Spleen (tissue), 11 donors: ENCODE measurements at regions not wholly inside any gene's neighbourhood (a gene's known extent, or its start where the extent isn't known, plus 50 kb on each side); places are given as distances from the start of the nearest gene placed in this dataset.

Experiments used
- DNase-seq: peaks from one replicate; pipeline ENCODE4 v3.0.0-alpha.2; 2020
- H3K27ac ChIP-seq, 8 donors: fragments of 200-600 bp; sonication (generic) in 7 of 8; 1 replicate in 4 of 8; 2 replicates in 4 of 8; pipeline versions ENCODE4 v1.5.0 to v1.8.0; 2016 to 2021; ENCODE audit warnings: inconsistent platforms in 4 of 8, mild to moderate bottlenecking in 4 of 8, moderate library complexity in 1 of 8
- H3K27me3 ChIP-seq, 7 donors: fragments of 200-600 bp; sonication (generic) in 6 of 7; replicated peaks in 1 of 7; 1 replicate in 4 of 7; 2 replicates in 3 of 7; pipeline versions ENCODE4 v1.5.0 to v1.8.0; 2016 to 2021; ENCODE audit warnings: inconsistent platforms in 3 of 7, mild to moderate bottlenecking in 1 of 7
- H3K36me3 ChIP-seq, 6 donors: fragments of 200-600 bp; sonication (generic) in 5 of 6; 1 replicate in 4 of 6; 2 replicates in 2 of 6; pipeline versions ENCODE4 v1.5.0 to v1.8.0; 2016 to 2021; ENCODE audit warnings: inconsistent platforms in 2 of 6
- H3K4me1 ChIP-seq, 6 donors: fragments of 200-600 bp; sonication (generic) in 5 of 6; 1 replicate in 3 of 6; 2 replicates in 3 of 6; pipeline versions ENCODE4 v1.5.0 to v1.8.0; 2016 to 2021; ENCODE audit warnings: inconsistent platforms in 3 of 6
- H3K4me3 ChIP-seq, 8 donors: fragments of 200-600 bp; sonication (generic) in 7 of 8; 1 replicate in 4 of 8; 2 replicates in 4 of 8; pipeline versions ENCODE4 v1.5.0 to v1.8.0; 2016 to 2021; ENCODE audit warnings: inconsistent platforms in 4 of 8, mild to moderate bottlenecking in 4 of 8, moderate library complexity in 2 of 8
- H3K9me3 ChIP-seq, 8 donors: fragments of 200-600 bp; sonication (generic) in 7 of 8; 1 replicate in 4 of 8; 2 replicates in 4 of 8; pipeline versions ENCODE4 v1.5.0 to v1.8.0; 2016 to 2021; ENCODE audit warnings: inconsistent platforms in 4 of 8
- POLR2A ChIP-seq, 3 donors: fragments of 450-650 bp; IDR thresholded peaks; one replicate each; pipeline ENCODE4 v1.5.1; 2017; ENCODE audit warnings: antibody characterized with exemption in 3 of 3, mild to moderate bottlenecking in 1 of 3
- POLR2AphosphoS5 ChIP-seq, 3 donors: sonication (generic); formaldehyde crosslinking; IDR thresholded peaks; one replicate each; pipeline ENCODE4 v1.5.1; 2017; ENCODE audit warnings: antibody characterized with exemption in 3 of 3
- WGBS, 5 donors: extraction: QIAGEN DNeasy Blood & Tissue Kit in 3 of 5; methylation state at CpG; one replicate each; pipeline versions ENCODE4 v1.1.5 to v1.1.7; 2013 to 2018; 5-methylcytosine and 5-hydroxymethylcytosine counted together
- intact Hi-C: fragments of 100-400 bp; cut with DNase I; formaldehyde crosslinking; loops from one replicate; pipeline ENCODE4 v1.15.0; 2023; ENCODE audit warnings: low total_unique reads
- TF ChIP-seq, protein P1 (sequence below), 11 experiments: fragments of 200-600 bp in 7 of 11; fragments of 450-650 bp in 4 of 11; sonication (generic) in 4 of 11; IDR thresholded peaks in 8 of 11; conservative IDR thresholded peaks in 3 of 11; 1 replicate in 7 of 11; 2 replicates in 4 of 11; pipeline versions ENCODE4 v1.4.0 to v1.8.0; 2016 to 2021; ENCODE audit warnings: antibody characterized with exemption in 11 of 11, inconsistent platforms in 4 of 11, mild to moderate bottlenecking in 1 of 11
- donor health status: healthy with polysubstance abuse.
- donor health status: DM: no; HTN: no; CAD: no; lungs with moderate emphysema.
- donor health status: DM: no; HTN: no; CAD: no.
- donor health status: Bipolar disorder and iron deficiency.
- donor health status: healthy.
- donor health status: DM: no; HTN: no; CAD: no.
- donor health status: DM: yes; HTN: yes; CAD: no.

DNA sequence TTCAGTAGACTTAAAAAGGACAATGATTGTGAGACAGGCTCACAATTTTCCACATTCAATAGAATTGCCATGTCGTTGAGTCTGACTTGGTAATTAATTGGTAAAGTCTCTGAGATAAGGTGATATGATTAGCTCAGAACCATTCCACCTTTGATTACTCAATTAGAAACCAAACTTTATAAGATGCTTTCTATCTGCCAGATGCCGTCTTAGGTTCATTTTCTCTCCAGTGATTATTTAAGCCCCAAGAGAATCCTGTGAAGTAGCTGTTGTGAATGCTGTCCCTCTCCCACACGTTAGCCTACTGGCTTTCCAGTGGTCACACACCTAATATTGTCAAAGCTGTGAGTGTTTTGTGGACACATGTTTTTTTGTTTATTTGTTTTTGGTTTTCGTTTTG is 528.9 kb upstream of the ZNF462 start:
- no peak for DNase-seq
- Histone ChIP-seq H3K27ac (no peak overlapping the region), H3K36me3 (no peaks in the 10 kb centered on the region), H3K4me3 (no peak overlapping the region), H3K27me3 (no peaks in the 10 kb centered on the region), H3K9me3 (peaks cover 0 to 10% (median 2%) of the 10 kb centered on the region in 8 donors), H3K4me1 (no peaks in the 10 kb centered on the region)
- intact Hi-C loops = no loop called here
- TF ChIP-seq POLR2AphosphoS5 (IDR thresholded peaks at IDR 0.05) = no peak
- TF ChIP-seq, protein P1, sequence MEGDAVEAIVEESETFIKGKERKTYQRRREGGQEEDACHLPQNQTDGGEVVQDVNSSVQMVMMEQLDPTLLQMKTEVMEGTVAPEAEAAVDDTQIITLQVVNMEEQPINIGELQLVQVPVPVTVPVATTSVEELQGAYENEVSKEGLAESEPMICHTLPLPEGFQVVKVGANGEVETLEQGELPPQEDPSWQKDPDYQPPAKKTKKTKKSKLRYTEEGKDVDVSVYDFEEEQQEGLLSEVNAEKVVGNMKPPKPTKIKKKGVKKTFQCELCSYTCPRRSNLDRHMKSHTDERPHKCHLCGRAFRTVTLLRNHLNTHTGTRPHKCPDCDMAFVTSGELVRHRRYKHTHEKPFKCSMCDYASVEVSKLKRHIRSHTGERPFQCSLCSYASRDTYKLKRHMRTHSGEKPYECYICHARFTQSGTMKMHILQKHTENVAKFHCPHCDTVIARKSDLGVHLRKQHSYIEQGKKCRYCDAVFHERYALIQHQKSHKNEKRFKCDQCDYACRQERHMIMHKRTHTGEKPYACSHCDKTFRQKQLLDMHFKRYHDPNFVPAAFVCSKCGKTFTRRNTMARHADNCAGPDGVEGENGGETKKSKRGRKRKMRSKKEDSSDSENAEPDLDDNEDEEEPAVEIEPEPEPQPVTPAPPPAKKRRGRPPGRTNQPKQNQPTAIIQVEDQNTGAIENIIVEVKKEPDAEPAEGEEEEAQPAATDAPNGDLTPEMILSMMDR (IDR thresholded peaks at IDR 0.05 in 8 of 11, conservative IDR thresholded peaks at IDR 0.05 in 3 of 11) = no peak
- no peak for TF ChIP-seq POLR2A (IDR thresholded peaks at IDR 0.05)
- WGBS, 5 donors = 54 to 84% (median 63%) methylated on average over 4 of the region's 4 CpGs

DNA sequence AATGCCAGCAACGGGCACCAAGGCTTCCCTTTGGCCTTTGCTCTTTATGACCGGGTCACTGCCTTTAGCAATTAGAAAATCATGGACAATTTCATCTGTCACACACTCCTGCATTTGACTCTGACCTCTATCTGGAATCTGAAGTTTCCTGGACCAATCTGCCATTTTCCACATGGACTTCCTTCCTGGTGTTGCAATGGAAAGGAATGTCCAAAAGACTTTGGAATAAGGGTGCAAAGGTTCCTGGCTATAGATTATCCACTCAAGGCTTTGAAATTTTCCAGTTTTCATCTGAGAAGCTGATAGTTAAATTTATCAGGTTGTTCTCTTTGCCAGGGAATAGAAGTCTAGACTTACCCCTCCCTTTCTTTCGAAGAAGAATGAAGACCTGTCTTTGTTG is 523.1 kb upstream of the ZNF462 start:
- TF ChIP-seq POLR2A (IDR thresholded peaks at IDR 0.05) (no peak), POLR2AphosphoS5 (IDR thresholded peaks at IDR 0.05) (no peak)
- TF ChIP-seq, protein P1 (IDR thresholded peaks at IDR 0.05 in 8 of 11, conservative IDR thresholded peaks at IDR 0.05 in 3 of 11) = no peak
- no peak for DNase-seq
- 63 to 77% (median 72%) methylated on average over 3 of the region's 3 CpGs for WGBS, 5 donors
- Histone ChIP-seq H3K36me3 (no peaks in the 10 kb centered on the region), H3K9me3 (peaks cover 0 to 10% (median 2%) of the 10 kb centered on the region in 8 donors), H3K4me1 (no peaks in the 10 kb centered on the region), H3K4me3 (no peak overlapping the region), H3K27me3 (no peaks in the 10 kb centered on the region), H3K27ac (no peak overlapping the region)
- intact Hi-C loops = no loop called here

DNA sequence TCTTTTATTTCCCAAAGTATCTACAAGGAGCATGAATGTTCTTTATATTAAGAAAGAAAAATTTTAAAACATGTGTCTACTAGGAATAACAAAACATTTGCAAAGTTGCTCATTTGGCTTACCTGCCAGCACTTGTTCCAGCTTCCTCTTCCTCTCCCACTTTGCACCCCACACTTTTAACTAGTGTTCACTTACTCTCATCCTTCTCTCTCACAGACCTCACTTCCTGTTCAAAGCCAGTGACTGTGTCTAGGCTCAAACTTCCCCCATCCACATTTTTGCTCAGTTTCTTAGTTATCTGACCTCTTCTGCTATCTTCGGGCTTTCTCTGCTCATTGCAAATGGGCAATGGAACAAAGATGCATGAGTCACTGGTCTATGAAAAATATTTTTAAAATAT is 512.2 kb upstream of the ZNF462 start:
- 63 to 80% (median 71%) methylated on average over 1 of the region's 1 CpG for WGBS, 5 donors
- no peak for DNase-seq
- H3K4me3 ChIP-seq = no peak overlapping the region
- no peak for TF ChIP-seq POLR2AphosphoS5 (IDR thresholded peaks at IDR 0.05)
- no peak for TF ChIP-seq POLR2A (IDR thresholded peaks at IDR 0.05)
- TF ChIP-seq, protein P1 (IDR thresholded peaks at IDR 0.05 in 8 of 11, conservative IDR thresholded peaks at IDR 0.05 in 3 of 11) = no peak
- H3K27me3 ChIP-seq = no peaks in the 10 kb centered on the region
- H3K27ac ChIP-seq = no peak overlapping the region
- no peaks in the 10 kb centered on the region for H3K36me3 ChIP-seq
- intact Hi-C loops = no loop called here
- no peaks in the 10 kb centered on the region for H3K9me3 ChIP-seq
- no peaks in the 10 kb centered on the region for H3K4me1 ChIP-seq

DNA sequence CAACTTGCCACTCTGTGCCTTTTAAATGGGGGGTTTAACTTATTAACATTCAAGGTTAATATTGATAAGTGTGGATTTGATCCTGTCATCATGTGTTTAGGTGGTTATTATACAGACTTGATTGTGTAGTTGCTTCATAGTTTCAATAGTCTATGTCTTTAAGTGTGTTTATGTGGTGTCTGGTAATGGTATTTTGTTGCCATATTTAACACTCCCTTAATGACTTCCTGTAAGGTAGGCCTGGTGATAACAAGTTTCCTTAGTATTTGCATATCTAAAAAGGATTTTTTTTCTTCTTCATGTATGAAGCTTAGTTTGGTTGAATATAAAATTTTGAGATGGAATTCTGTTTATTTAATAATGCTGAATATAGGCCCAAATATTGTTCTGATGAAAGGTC is 506.0 kb upstream of the ZNF462 start:
- Histone ChIP-seq H3K27ac (no peak overlapping the region), H3K4me1 (no peaks in the 10 kb centered on the region), H3K27me3 (no peaks in the 10 kb centered on the region), H3K4me3 (no peak overlapping the region), H3K36me3 (no peaks in the 10 kb centered on the region), H3K9me3 (peaks cover 0 to 5% (median 0%) of the 10 kb centered on the region in 8 donors)
- TF ChIP-seq, protein P1 (IDR thresholded peaks at IDR 0.05 in 8 of 11, conservative IDR thresholded peaks at IDR 0.05 in 3 of 11) = no peak
- TF ChIP-seq POLR2AphosphoS5 (IDR thresholded peaks at IDR 0.05) (no peak), POLR2A (IDR thresholded peaks at IDR 0.05) (no peak)
- intact Hi-C loops = no loop called here
- DNase-seq = no peak
